Esophagus muscularis mucosa (tissue), 4 donors: ENCODE measurements at regions not wholly inside any gene's neighbourhood (a gene's known extent, or its start where the extent isn't known, plus 50 kb on each side); places are given as distances from the start of the nearest gene placed in this dataset.

Source experiments
- CTCF ChIP-seq, 3 experiments: fragments of 200-600 bp in 2 of 3; fragments of 450-650 bp in 1 of 3; sonication (generic) in 2 of 3; IDR thresholded peaks; one replicate each; pipeline ENCODE4 v1.5.1; 2017 to 2019; ENCODE audit warnings: antibody characterized with exemption in 3 of 3, mild to moderate bottlenecking in 2 of 3, moderate library complexity in 1 of 3
- EP300 ChIP-seq: sonication (generic); formaldehyde crosslinking; IDR thresholded peaks from one replicate; pipeline ENCODE4 v1.6.1; 2017; ENCODE audit warnings: antibody characterized with exemption
- POLR2A ChIP-seq: fragments of 450-650 bp; IDR thresholded peaks from one replicate; pipeline ENCODE4 v1.6.1; 2017; ENCODE audit warnings: antibody characterized with exemption, moderate library complexity, mild to moderate bottlenecking, low read depth
- POLR2AphosphoS5 ChIP-seq, 2 donors: sonication (generic); formaldehyde crosslinking; IDR thresholded peaks; one replicate each; pipeline ENCODE4 v1.6.1; 2017; ENCODE audit warnings: antibody characterized with exemption in 2 of 2

- no peak for TF ChIP-seq CTCF (IDR thresholded peaks at IDR 0.05)
- no peak for TF ChIP-seq EP300
- TF ChIP-seq POLR2A = no peak
- no peak for TF ChIP-seq POLR2AphosphoS5 (IDR thresholded peaks at IDR 0.05)
These were observed 64.1 kb upstream of the GMNC start for GRCh38 chr3:190926619-190927018.
